ENCODE measurements at regions not wholly inside any gene's neighbourhood (a gene's known extent, or its start where the extent isn't known, plus 50 kb on each side); places are given as distances from the start of the nearest gene placed in this dataset.
"Not testable (repeated sequence)": the region's sequence is repeated elsewhere in the genome, so short reads cannot be mapped to it uniquely, and the experiment has no call there.

- no peak for DNase-seq
Observed at GRCh38 chr16:8047736-8048135, 542.6 kb downstream of the TMEM114 start.

- no peak for DNase-seq
Observed at GRCh38 chr16:8044796-8045195, 545.5 kb downstream of the TMEM114 start.

- no peak for DNase-seq
Observed at GRCh38 chr16:8032406-8032805, 557.9 kb downstream of the TMEM114 start.

- not testable (repeated sequence) for DNase-seq
Observed at GRCh38 chr16:8030004-8030403, 560.3 kb downstream of the TMEM114 start.

GRCh38 chr16:8026450-8026849, 563.9 kb downstream of the TMEM114 start:
- DNase-seq = no peak

- DNase-seq = no peak
Observed at GRCh38 chr16:8023326-8023725, 567.0 kb downstream of the TMEM114 start.

- no peak for DNase-seq
Observed at GRCh38 chr16:8005096-8005860, 585.0 kb downstream of the TMEM114 start.

GRCh38 chr16:7998789-7999453, 591.4 kb downstream of the TMEM114 start:
- no peak for DNase-seq

- no peak for DNase-seq
Observed at GRCh38 chr16:7997966-7998365, 592.3 kb downstream of the TMEM114 start.

- no peak for DNase-seq
Observed at GRCh38 chr16:7992616-7993015, 597.7 kb downstream of the TMEM114 start.

GRCh38 chr16:7990626-7991260, 599.6 kb downstream of the TMEM114 start:
- DNase-seq = no peak

GRCh38 chr16:7983676-7984075, 606.6 kb downstream of the TMEM114 start:
- DNase-seq = no peak

- no peak for DNase-seq
Observed at GRCh38 chr16:7980133-7980483, 610.2 kb downstream of the TMEM114 start.

- no peak for DNase-seq
Observed at GRCh38 chr16:7979448-7980132, 610.7 kb downstream of the TMEM114 start.

- no peak for DNase-seq
Observed at GRCh38 chr16:7976563-7976962, 613.7 kb downstream of the TMEM114 start.

GRCh38 chr16:7976125-7976524, 614.2 kb downstream of the TMEM114 start:
- DNase-seq = no peak

GRCh38 chr16:7967996-7968509, 622.3 kb downstream of the TMEM114 start:
- DNase-seq = no peak

GRCh38 chr16:7964744-7965143, 625.6 kb downstream of the TMEM114 start:
- no peak for DNase-seq

- DNase-seq = no peak
Observed at GRCh38 chr16:7964167-7964566, 626.1 kb downstream of the TMEM114 start.

GRCh38 chr16:7962091-7962879, 628.0 kb downstream of the TMEM114 start:
- no peak for DNase-seq

GRCh38 chr16:7957151-7957550, 624.5 kb downstream of the RBFOX1 start:
- DNase-seq = no peak

GRCh38 chr16:7953360-7953759, 620.7 kb downstream of the RBFOX1 start:
- DNase-seq = no peak

All from CD4-positive, alpha-beta T cell treated with Interleukin-4 for 1 hour (primary cell).